CD4-positive, alpha-beta T cell treated with Interleukin-10 for 1 hour (primary cell): ENCODE measurements at regions not wholly inside any gene's neighbourhood (a gene's known extent, or its start where the extent isn't known, plus 50 kb on each side); places are given as distances from the start of the nearest gene placed in this dataset.

Experiments
- DNase-seq: peaks from one replicate; pipeline ENCODE4 v3.0.0-alpha.2; 2020

GRCh38 chr7:41336455-41336952, 366.4 kb downstream of the INHBA start:
- DNase-seq: no peak

- DNase-seq: no peak
Observed at GRCh38 chr7:41334071-41334862, 368.6 kb downstream of the INHBA start.

- DNase-seq: no peak
Observed at GRCh38 chr7:41333511-41333910, 369.4 kb downstream of the INHBA start.

- DNase-seq: no peak
Observed at GRCh38 chr7:41331194-41331593, 371.7 kb downstream of the INHBA start.

GRCh38 chr7:41328544-41328943, 374.3 kb downstream of the INHBA start:
- no peak for DNase-seq

GRCh38 chr7:41328131-41328530, 374.8 kb downstream of the INHBA start:
- DNase-seq: no peak

GRCh38 chr7:41326616-41327015, 376.3 kb downstream of the INHBA start:
- no peak for DNase-seq

GRCh38 chr7:41323806-41324205, 379.1 kb downstream of the INHBA start:
- no peak for DNase-seq

GRCh38 chr7:41319581-41319980, 383.3 kb downstream of the INHBA start:
- DNase-seq: no peak

GRCh38 chr7:41316410-41316809, 386.5 kb downstream of the INHBA start:
- DNase-seq: no peak

GRCh38 chr7:41315764-41316163, 387.1 kb downstream of the INHBA start:
- DNase-seq: no peak

GRCh38 chr7:41313171-41313570, 389.7 kb downstream of the INHBA start:
- no peak for DNase-seq

GRCh38 chr7:41312235-41312634, 390.7 kb downstream of the INHBA start:
- DNase-seq: no peak

GRCh38 chr7:41311301-41311700, 391.6 kb downstream of the INHBA start:
- no peak for DNase-seq

GRCh38 chr7:41306486-41306885, 396.4 kb downstream of the INHBA start:
- DNase-seq: no peak

GRCh38 chr7:41305001-41305400, 397.9 kb downstream of the INHBA start:
- DNase-seq: no peak

GRCh38 chr7:41303709-41304108, 399.2 kb downstream of the INHBA start:
- DNase-seq: no peak

- DNase-seq: no peak
Observed at GRCh38 chr7:41298409-41298808, 404.5 kb downstream of the INHBA start.

- DNase-seq: no peak
Observed at GRCh38 chr7:41297166-41297565, 405.7 kb downstream of the INHBA start.

- DNase-seq: no peak
Observed at GRCh38 chr7:41295455-41295815, 407.5 kb downstream of the INHBA start.

GRCh38 chr7:41294556-41295454, 408.1 kb downstream of the INHBA start:
- DNase-seq: no peak

GRCh38 chr7:41292487-41292886, 410.4 kb downstream of the INHBA start:
- no peak for DNase-seq

- no peak for DNase-seq
Observed at GRCh38 chr7:41287559-41288335, 415.1 kb downstream of the INHBA start.
